Stomach (tissue), 8 donors: ENCODE measurements at regions not wholly inside any gene's neighbourhood (a gene's known extent, or its start where the extent isn't known, plus 50 kb on each side); places are given as distances from the start of the nearest gene placed in this dataset.

ENCODE experiments used
- DNase-seq, 2 donors: peaks; one replicate each; pipeline versions ENCODE4 v3.0.0 to v3.0.0-alpha.2; 2013 to 2019
- H3K27ac ChIP-seq, 5 donors: fragments of 200-600 bp in 4 of 5; sonication (generic) in 4 of 5; one replicate each; pipeline ENCODE4 v1.5.1; 2013 to 2019; ENCODE audit warnings: mild to moderate bottlenecking in 1 of 5, moderate library complexity in 1 of 5
- H3K27me3 ChIP-seq, 3 donors: fragments of 200-600 bp; sonication (generic); one replicate each; pipeline ENCODE4 v1.5.1; 2017 to 2019; ENCODE audit warnings: mixed run types in 1 of 3
- H3K36me3 ChIP-seq, 4 donors: fragments of 200-600 bp; sonication (generic); 1 replicate in 3 of 4; 2 replicates in 1 of 4; pipeline ENCODE4 v1.5.1; 2016 to 2019
- H3K4me1 ChIP-seq, 4 donors: fragments of 200-600 bp; sonication (generic); one replicate each; pipeline ENCODE4 v1.5.1; 2016 to 2019
- H3K4me3 ChIP-seq, 4 donors: fragments of 200-600 bp; sonication (generic) in 3 of 4; one replicate each; pipeline ENCODE4 v1.5.1; 2016 to 2019; ENCODE audit warnings: mild to moderate bottlenecking in 1 of 4
- H3K9me3 ChIP-seq, 4 donors: fragments of 200-600 bp; sonication (generic); one replicate each; pipeline ENCODE4 v1.5.1; 2016 to 2019
- CTCF ChIP-seq, 7 experiments: fragments of 450-650 bp in 4 of 7; fragments of 200-600 bp in 3 of 7; sonication (generic) in 3 of 7; IDR thresholded peaks; one replicate each; pipeline ENCODE4 v1.5.1; 2016 to 2019; ENCODE audit warnings: antibody characterized with exemption in 7 of 7, control low read depth in 2 of 7, mild to moderate bottlenecking in 1 of 7
- EP300 ChIP-seq: sonication (generic); formaldehyde crosslinking; IDR thresholded peaks from one replicate; pipeline ENCODE4 v1.6.1; 2017; ENCODE audit warnings: antibody characterized with exemption
- POLR2A ChIP-seq, 4 donors: fragments of 450-650 bp; IDR thresholded peaks; one replicate each; pipeline ENCODE4 v1.6.1; 2016; ENCODE audit warnings: antibody characterized with exemption in 4 of 4, control low read depth in 2 of 4, mild to moderate bottlenecking in 1 of 4, moderate library complexity in 1 of 4
- POLR2AphosphoS5 ChIP-seq, 3 donors: sonication (generic); formaldehyde crosslinking; IDR thresholded peaks; one replicate each; pipeline ENCODE4 v1.6.1; 2016; ENCODE audit warnings: antibody characterized with exemption in 3 of 3
- WGBS, 5 donors: extraction: QIAGEN DNeasy Blood & Tissue Kit in 3 of 5; methylation state at CpG; one replicate each; pipeline versions ENCODE4 v1.1.5 to v1.1.7; 2013 to 2018; 5-methylcytosine and 5-hydroxymethylcytosine counted together
- intact Hi-C: fragments of 100-400 bp; cut with DNase I; formaldehyde crosslinking; loops from one replicate; pipeline ENCODE4 v1.15.1; 2023; ENCODE audit warnings: low total_unique reads
- donor health status: healthy with polysubstance abuse.
- donor health status: Bipolar disorder and iron deficiency.
- donor health status: healthy.

DNA sequence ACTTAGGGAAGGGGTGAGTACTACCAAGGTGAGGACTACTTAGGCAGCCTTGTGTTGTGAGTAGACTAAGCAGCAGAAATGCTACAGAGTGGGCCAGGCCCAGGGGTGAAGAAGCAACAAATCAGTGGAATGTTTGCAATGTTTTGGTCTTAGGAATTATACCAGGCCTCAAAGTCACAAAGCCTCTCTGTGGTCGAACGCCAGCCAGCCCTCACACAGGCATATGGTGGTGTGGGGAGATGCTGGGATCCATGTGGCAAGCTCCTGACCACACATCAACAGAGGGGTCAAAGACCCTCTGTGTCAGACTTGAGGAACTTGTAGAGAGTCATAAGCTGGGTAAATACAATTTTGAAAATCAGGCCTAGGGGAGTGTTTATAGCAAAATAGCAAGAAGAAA lies 153.8 kb upstream of the KLF3 start:
- intact Hi-C loops = no loop called here
- H3K27ac ChIP-seq = no peak overlapping the region
- DNase-seq = no peak
- H3K27me3 ChIP-seq = no peaks in the 10 kb centered on the region
- 94 to 97% (median 96%) methylated on average over 2 of the region's 2 CpGs for WGBS, 5 donors
- H3K4me1 ChIP-seq = no peaks in the 10 kb centered on the region
- no peaks in the 10 kb centered on the region for H3K9me3 ChIP-seq
- no peak overlapping the region for H3K4me3 ChIP-seq
- TF ChIP-seq CTCF (IDR thresholded peaks at IDR 0.05) = no peak
- TF ChIP-seq POLR2A (IDR thresholded peaks at IDR 0.05) = no peak
- TF ChIP-seq EP300 = no peak
- TF ChIP-seq POLR2AphosphoS5 (IDR thresholded peaks at IDR 0.05) = no peak
- H3K36me3 ChIP-seq = no peaks in the 10 kb centered on the region

- H3K27ac ChIP-seq = no peak overlapping the region
- no peak for DNase-seq
- 68 to 91% (median 83%) methylated on average over 5 of the region's 5 CpGs for WGBS, 5 donors
- H3K36me3 ChIP-seq = no peaks in the 10 kb centered on the region
- H3K27me3 ChIP-seq = no peaks in the 10 kb centered on the region
- H3K4me3 ChIP-seq = no peak overlapping the region
- intact Hi-C loops = no loop called here
- no peaks in the 10 kb centered on the region for H3K4me1 ChIP-seq
- TF ChIP-seq CTCF (IDR thresholded peaks at IDR 0.05) = no peak
- TF ChIP-seq EP300 = no peak
- no peak for TF ChIP-seq POLR2AphosphoS5 (IDR thresholded peaks at IDR 0.05)
- TF ChIP-seq POLR2A (IDR thresholded peaks at IDR 0.05) = no peak
- no peaks in the 10 kb centered on the region for H3K9me3 ChIP-seq
Measured at GRCh38 chr4:38511702-38512101, 152.3 kb upstream of the KLF3 start.

DNA sequence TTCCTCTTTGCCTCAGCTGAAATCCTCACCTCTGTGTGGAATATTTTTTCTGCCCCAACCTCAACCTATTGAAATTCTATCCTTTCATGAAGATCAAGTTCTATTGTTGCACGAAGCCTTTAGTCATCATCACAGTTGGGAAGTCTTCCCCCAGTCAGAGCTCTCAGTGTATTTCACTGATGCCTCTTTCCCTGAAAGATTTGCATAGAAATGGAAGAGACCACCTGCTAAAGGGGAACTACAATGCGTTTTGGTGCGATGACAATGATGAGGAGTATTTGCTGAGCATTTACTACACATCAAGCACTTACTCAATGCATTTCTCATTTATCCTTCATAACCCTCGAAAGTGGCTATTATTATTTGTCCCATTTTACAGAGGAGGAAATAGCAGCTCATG lies 151.2 kb upstream of the KLF3 start:
- no peaks in the 10 kb centered on the region for H3K27me3 ChIP-seq
- 83 to 87% (median 86%) methylated on average over 4 of the region's 4 CpGs for WGBS, 5 donors
- H3K27ac ChIP-seq = no peak overlapping the region

DNA sequence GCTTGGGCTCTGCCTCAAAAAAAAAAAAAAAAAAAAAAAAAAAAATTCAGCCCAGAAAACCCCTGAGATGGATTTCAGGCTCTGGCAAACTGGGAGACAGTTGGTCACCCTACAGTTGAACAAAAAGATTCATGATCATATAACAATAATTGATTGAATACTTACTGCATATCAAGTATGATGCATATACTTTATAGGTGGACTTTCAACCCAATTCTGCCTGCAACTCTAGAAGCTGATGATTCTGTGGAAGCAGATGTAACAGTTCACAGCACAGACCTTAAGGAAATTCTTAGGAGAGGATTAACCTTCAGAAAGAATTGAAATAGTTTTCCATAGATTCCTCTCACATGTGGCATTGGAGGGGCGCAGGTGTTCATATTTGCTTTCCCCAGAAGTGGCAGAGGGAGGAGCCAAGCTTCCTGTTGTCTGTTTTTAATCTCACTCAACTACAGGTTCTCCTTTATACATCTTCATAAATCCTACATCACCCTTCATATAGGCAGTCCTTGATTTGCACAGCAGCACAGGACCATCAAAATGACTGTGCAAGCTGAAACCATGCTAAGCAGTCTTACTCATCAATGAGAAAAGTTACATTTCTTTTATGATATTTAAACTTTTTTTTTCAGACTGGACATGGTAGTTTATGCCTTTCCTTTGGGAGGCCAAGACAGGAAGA lies 149.4 kb upstream of the KLF3 start:
- no peak overlapping the region for H3K27ac ChIP-seq
- H3K9me3 ChIP-seq = no peaks in the 10 kb centered on the region
- no peaks in the 10 kb centered on the region for H3K27me3 ChIP-seq
- DNase-seq = no peak
- TF ChIP-seq POLR2A (IDR thresholded peaks at IDR 0.05) = no peak
- H3K36me3 ChIP-seq = no peaks in the 10 kb centered on the region
- no peaks in the 10 kb centered on the region for H3K4me1 ChIP-seq
- intact Hi-C loops = no loop called here
- 77 to 100% (median 85%) methylated on average over 1 of the region's 1 CpG for WGBS, 5 donors
- H3K4me3 ChIP-seq = no peak overlapping the region

More for the DNA sequence above, 151.2 kb upstream of the KLF3 start:
- no peak for DNase-seq
- intact Hi-C loops = no loop called here
- Histone ChIP-seq H3K4me1 (no peaks in the 10 kb centered on the region), H3K36me3 (no peaks in the 10 kb centered on the region), H3K9me3 (no peaks in the 10 kb centered on the region), H3K4me3 (no peak overlapping the region)
- TF ChIP-seq EP300 (no peak), CTCF (IDR thresholded peaks at IDR 0.05) (no peak), POLR2A (IDR thresholded peaks at IDR 0.05) (no peak), POLR2AphosphoS5 (IDR thresholded peaks at IDR 0.05) (no peak)

- no peak for DNase-seq
- Histone ChIP-seq H3K9me3 (no peaks in the 10 kb centered on the region), H3K4me1 (no peaks in the 10 kb centered on the region), H3K27ac (no peak overlapping the region), H3K4me3 (no peak overlapping the region), H3K27me3 (no peaks in the 10 kb centered on the region), H3K36me3 (no peaks in the 10 kb centered on the region)
- intact Hi-C loops = no loop called here
- 33 to 42% (median 36%) methylated on average over 2 of the region's 2 CpGs for WGBS, 5 donors
- TF ChIP-seq CTCF (IDR thresholded peaks at IDR 0.05) = no peak
- no peak for TF ChIP-seq POLR2A (IDR thresholded peaks at IDR 0.05)
- TF ChIP-seq EP300 = no peak
- no peak for TF ChIP-seq POLR2AphosphoS5 (IDR thresholded peaks at IDR 0.05)
Measured at GRCh38 chr4:38516190-38516589, 147.8 kb upstream of the KLF3 start.
